AG04449 (cell line): ENCODE measurements at regions not wholly inside any gene's neighbourhood (a gene's known extent, or its start where the extent isn't known, plus 50 kb on each side); places are given as distances from the start of the nearest gene placed in this dataset.

Experiments
- CTCF ChIA-PET: fragments of 350-600 bp; formaldehyde crosslinking; extraction: SDS; loops from one replicate; lab custom pipeline; 2021; ENCODE audit warnings: antibody characterized with exemption; lab: Yijun Ruan, JAX
- POLR2A ChIA-PET: fragments of 400-600, 350-600 bp; formaldehyde crosslinking; extraction: SDS; loops from one replicate; lab custom pipeline; 2020; ENCODE audit warnings: antibody characterized with exemption, inconsistent platforms; lab: Yijun Ruan, JAX
- DNase-seq: peaks from one replicate; pipeline ENCODE4 v3.0.0-alpha.2; 2010; ENCODE audit warnings: low read depth, low spot score
- H3K4me3 ChIP-seq: 2 replicates; pipeline ENCODE4 v1.5.1; 2011; ENCODE audit warnings: low read depth, mild to moderate bottlenecking, control low read depth, low read length
- CTCF ChIP-seq: IDR thresholded peaks from one replicate; pipeline ENCODE4 v1.5.1; 2011; ENCODE audit warnings: mild to moderate bottlenecking, moderate library complexity, low read length, control low read depth, inconsistent platforms; ENCODE audit not compliant: insufficient read depth; ENCODE audit errors: missing control alignments

- no peak overlapping the region for H3K4me3 ChIP-seq
- no peak for TF ChIP-seq CTCF
- DNase-seq = no peak
- CTCF ChIA-PET = interaction anchor here (0.7 kb wide), 1 partner anchor 207 kb away, joined by 3 read pairs; no protein-coding TSS in a partner anchor
- POLR2A ChIA-PET = no interaction called here
Measured at GRCh38 chr9:32855752-32856151, 72.4 kb downstream of the TMEM215 start.

GRCh38 chr9:32863291-32863690, 80.0 kb downstream of the TMEM215 start:
- CTCF ChIA-PET = no interaction called here
- DNase-seq = no peak
- POLR2A ChIA-PET = no interaction called here
- no peak for TF ChIP-seq CTCF
- H3K4me3 ChIP-seq = no peak overlapping the region

GRCh38 chr9:32864971-32865370, 81.6 kb downstream of the TMEM215 start:
- POLR2A ChIA-PET = no interaction called here

GRCh38 chr9:32866273-32866672, 82.9 kb downstream of the TMEM215 start:
- ChIA-PET CTCF (interaction anchor here (1.0 kb wide), 1 partner anchor 278 kb away, joined by 3 read pairs; no protein-coding TSS in a partner anchor), POLR2A (interaction anchor here (0.8 kb wide), 1 partner anchor 551 kb away, joined by 3 read pairs; no protein-coding TSS in a partner anchor)
- no peak for TF ChIP-seq CTCF

More at GRCh38 chr9:32864971-32865370, 81.6 kb downstream of the TMEM215 start:
- no peak for DNase-seq
- H3K4me3 ChIP-seq = no peak overlapping the region
- no peak for TF ChIP-seq CTCF
- CTCF ChIA-PET = no interaction called here

GRCh38 chr9:32867026-32867425, 83.7 kb downstream of the TMEM215 start:
- POLR2A ChIA-PET = no interaction called here
- CTCF ChIA-PET = interaction anchor here (0.8 kb wide), 1 partner anchor 279 kb away, joined by 4 read pairs; no protein-coding TSS in a partner anchor
- no peak overlapping the region for H3K4me3 ChIP-seq
- DNase-seq = no peak
- no peak for TF ChIP-seq CTCF

More at GRCh38 chr9:32866273-32866672, 82.9 kb downstream of the TMEM215 start:
- no peak for DNase-seq
- no peak overlapping the region for H3K4me3 ChIP-seq

GRCh38 chr9:32867601-32868204, 84.4 kb downstream of the TMEM215 start:
- no peak for TF ChIP-seq CTCF
- H3K4me3 ChIP-seq = no peak overlapping the region
- DNase-seq = no peak
- POLR2A ChIA-PET = no interaction called here
- CTCF ChIA-PET = interaction anchor here (0.8 kb wide), 1 partner anchor 279 kb away, joined by 4 read pairs; no protein-coding TSS in a partner anchor
